ENCODE measurements at regions not wholly inside any gene's neighbourhood (a gene's known extent, or its start where the extent isn't known, plus 50 kb on each side); places are given as distances from the start of the nearest gene placed in this dataset.
"Not testable (repeated sequence)": the region's sequence is repeated elsewhere in the genome, so short reads cannot be mapped to it uniquely, and the experiment has no call there.

DNA sequence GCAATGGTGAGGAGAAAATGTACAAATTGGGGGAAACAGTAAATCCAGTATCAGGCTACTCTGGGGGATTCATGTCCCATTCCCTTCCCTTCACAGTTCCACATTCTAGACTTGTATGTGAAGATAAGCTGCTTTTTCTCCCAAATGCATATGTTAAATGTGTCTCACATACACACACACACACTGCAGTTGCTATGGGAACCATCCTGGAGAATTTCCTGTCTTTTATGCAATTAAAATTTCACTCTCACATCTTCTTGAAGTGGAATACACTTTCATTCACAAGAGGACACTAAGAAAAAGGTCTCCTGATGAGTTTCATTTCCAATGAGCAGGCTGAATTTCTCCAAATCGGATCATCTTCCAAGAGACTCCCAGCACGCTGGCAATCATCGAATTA, 366.0 kb downstream of the LRATD1 start:
- Mint-ChIP-seq H3K4me3 (no peak overlapping the region), H3K9me3 (no peaks in the 10 kb centered on the region), H3K27me3 (peaks cover 16% of the 10 kb centered on the region), H3K27ac (no peak overlapping the region), H3K4me1 (no peaks in the 10 kb centered on the region)
- ATAC-seq, result no peak
- no peak for DNase-seq

DNA sequence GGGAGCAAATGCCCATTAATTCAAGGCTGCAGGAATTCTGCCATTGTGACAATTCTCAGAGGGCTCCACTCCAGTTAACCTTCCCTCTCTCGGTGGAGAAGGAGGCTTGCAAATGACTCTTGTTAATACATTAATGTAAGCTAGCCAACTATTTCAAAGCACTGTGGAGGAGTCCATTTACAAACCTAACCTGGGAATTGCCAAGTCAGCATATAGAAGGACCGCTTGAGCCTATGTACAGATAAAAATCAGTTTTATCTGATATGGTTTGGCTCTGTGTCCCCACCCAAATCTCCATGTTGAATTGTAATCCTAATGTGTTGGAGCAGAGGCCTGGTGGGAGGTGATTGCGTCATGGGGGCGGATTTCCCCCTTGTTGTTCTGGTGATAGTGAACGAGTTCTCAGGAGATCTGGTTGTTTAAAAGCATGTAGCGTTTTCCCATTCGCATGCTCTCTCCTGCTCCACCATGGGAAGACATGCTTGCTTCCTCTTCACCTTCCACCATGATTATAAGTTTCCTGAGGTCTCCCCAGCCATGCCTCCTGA, 366.7 kb downstream of the LRATD1 start:
- no peak for DNase-seq
- Mint-ChIP-seq H3K9me3 (no peaks in the 10 kb centered on the region), H3K4me1 (no peaks in the 10 kb centered on the region), H3K4me3 (no peak overlapping the region), H3K27me3 (peaks cover 16% of the 10 kb centered on the region), H3K27ac (no peak overlapping the region)
- ATAC-seq, result no peak

DNA sequence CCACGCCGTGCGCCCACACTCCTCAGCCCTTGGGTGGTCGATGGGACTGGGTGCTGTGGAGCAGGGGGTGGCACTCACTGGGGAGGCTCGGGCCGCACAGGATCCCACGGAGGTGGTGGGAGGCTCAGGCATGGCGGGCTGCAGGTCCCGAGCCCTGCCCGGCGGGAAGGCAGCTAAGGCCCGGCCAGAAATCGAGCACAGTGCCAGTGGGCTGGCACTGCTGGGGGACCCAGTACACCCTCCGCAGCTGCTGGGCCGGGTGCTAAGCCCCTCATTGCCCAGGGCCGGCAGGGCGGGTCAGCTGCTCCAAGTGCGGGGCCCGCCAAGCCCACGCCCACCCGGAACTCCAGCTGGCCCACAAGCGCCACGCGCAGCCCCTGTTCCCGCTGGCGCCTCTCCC, 370.0 kb downstream of the LRATD1 start:
- H3K27me3 Mint-ChIP-seq, result peaks cover 17% of the 10 kb centered on the region
- DNase-seq, H3K27ac Mint-ChIP-seq, H3K4me1 Mint-ChIP-seq, H3K9me3 Mint-ChIP-seq, H3K4me3 Mint-ChIP-seq, ATAC-seq: not testable (repeated sequence)

DNA sequence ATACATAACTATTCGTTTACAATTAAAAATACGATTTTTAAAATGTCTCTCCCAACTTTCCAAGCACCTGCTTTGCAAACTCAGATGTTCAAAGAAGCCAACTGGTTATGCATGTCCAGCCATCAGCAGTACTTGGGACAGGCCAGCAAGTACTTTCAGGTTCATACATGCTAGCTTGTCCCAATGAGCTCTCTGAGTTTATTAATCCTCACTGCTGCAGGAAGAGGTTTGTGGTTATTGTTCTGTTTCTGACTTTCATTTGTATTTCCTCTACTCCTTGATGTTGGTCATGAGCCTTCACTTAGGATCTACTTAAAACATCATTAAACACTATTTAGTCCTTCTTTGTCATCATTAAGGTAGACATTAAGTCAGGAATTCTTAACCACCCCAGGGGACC, 374.1 kb downstream of the LRATD1 start:
- H3K27me3 Mint-ChIP-seq, result peaks cover 16% of the 10 kb centered on the region
- ATAC-seq (peak; percentile 82), DNase-seq (no peak)
- H3K9me3 Mint-ChIP-seq, result peaks cover 6 to 7% of the 10 kb centered on the region in 2 donors
- no peak overlapping the region for H3K27ac Mint-ChIP-seq
- H3K4me1 Mint-ChIP-seq, result peaks cover 8% of the 10 kb centered on the region
- no peak overlapping the region for H3K4me3 Mint-ChIP-seq

DNA sequence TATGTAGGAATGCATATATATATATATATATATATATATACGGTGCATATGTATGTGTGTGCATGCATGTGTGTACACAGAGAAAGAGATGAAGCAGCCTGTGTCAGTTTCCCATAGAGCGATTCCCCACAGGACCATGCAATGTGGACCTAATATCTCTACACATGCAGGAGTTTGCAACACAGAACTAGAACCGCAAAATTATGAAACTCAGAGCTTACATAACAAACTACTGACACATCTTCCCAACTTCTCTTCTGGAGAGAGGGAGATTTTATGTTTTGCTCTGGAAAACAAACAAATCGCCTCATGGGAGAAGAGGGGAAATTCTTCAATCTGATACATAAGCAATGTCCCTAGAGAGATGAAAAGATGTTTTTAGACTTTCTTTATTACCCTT, 377.2 kb downstream of the LRATD1 start:
- no peak for ATAC-seq
- H3K9me3 Mint-ChIP-seq, result peaks cover 9 to 14% of the 10 kb centered on the region in 2 donors
- no peak overlapping the region for H3K27ac Mint-ChIP-seq
- no peak overlapping the region for H3K4me3 Mint-ChIP-seq
- peaks cover 8% of the 10 kb centered on the region for H3K4me1 Mint-ChIP-seq
- peaks cover 19% of the 10 kb centered on the region for H3K27me3 Mint-ChIP-seq
- no peak for DNase-seq

DNA sequence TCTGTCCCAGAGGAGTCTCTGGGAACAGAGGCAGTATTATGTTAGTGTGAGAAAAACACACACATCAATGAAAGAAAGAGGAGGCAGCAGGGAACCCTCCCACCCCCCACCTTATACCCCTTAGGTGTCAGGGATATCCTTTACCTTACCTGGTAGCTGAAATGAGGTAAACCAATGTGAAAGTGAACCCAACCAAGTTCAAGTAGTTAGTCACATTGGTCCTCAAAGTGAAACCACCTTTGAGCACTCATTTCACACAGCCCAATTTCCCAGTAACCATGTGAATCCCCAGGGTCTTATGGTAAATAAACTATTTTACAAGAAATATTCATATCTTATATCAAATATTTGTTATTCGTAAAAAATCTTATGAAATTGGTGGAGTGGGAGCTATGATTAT, 377.8 kb downstream of the LRATD1 start:
- Mint-ChIP-seq H3K4me3 (no peak overlapping the region), H3K27me3 (peaks cover 19% of the 10 kb centered on the region), H3K27ac (no peak overlapping the region), H3K9me3 (peaks cover 9 to 14% of the 10 kb centered on the region in 2 donors), H3K4me1 (peaks cover 8% of the 10 kb centered on the region)
- DNase-seq (peak in 1 of 2 donors; percentile 29), ATAC-seq (peak; percentile 94)

DNA sequence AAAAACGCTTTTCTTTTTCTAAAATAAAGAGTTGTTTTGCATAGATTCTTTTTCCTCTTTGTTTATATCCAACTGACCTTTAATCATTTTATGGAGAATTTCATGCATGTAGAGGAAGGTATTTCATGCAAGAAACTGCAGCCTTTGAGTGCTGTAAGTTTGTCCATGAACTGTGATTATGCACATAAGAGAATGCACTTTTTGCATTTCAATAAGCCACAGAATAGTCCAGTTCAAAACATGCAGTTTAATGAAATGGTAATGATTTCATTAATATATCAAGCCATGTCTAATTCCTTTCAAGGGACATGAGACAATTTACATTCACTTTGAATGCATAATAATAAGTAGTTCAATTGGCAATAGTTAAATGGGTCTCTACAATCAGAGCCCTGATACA, 386.3 kb downstream of the LRATD1 start:
- Mint-ChIP-seq H3K4me1 (no peaks in the 10 kb centered on the region), H3K27ac (no peak overlapping the region), H3K4me3 (no peak overlapping the region), H3K27me3 (no peaks in the 10 kb centered on the region), H3K9me3 (peaks cover 5 to 6% of the 10 kb centered on the region in 2 donors)
- DNase-seq, result no peak
- ATAC-seq, result no peak

DNA sequence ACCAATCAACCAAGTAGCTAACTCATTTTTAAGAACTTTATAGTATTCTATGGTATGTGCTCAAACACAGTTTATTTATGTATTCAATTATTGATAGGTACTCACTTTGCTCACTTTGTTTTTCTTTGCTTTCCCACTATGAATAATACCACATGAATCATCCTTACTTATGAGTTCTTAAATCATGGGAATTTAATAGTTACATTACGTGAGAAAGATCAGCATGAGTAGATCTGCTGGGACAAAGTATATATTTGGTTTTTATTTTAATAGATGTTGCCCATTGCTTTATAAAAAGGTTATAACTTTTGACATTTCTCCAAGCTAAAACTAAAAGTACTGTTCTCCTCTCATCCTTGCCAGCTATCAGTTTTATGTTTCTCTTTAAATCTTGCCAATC, 390.7 kb downstream of the LRATD1 start:
- no peak for ATAC-seq
- Mint-ChIP-seq H3K27ac (no peak overlapping the region), H3K9me3 (peaks cover 0 to 5% of the 10 kb centered on the region in 2 donors), H3K4me3 (no peak overlapping the region), H3K4me1 (no peaks in the 10 kb centered on the region), H3K27me3 (peaks cover 12% of the 10 kb centered on the region)
- DNase-seq, result no peak

DNA sequence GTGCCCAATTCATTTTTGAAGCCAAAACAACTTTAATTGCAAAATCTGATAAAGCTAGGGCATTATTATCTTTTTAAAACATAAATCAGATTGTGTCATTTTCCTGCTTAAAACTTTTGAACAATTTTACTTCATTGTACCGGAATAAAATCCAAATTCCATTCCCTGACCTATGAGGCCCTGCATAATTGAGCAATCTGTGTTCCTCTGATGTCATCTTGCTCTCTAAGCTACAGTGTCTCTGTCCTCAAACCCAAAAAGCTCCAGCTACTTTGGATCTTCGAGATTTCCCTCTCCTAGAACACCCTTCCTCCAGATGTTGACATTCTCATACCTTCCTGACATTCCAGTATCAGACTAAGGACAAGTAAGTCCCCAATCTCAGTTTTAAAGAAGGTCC, 395.9 kb downstream of the LRATD1 start:
- DNase-seq (no peak), ATAC-seq (no peak)
- Mint-ChIP-seq H3K27ac (no peak overlapping the region), H3K27me3 (peaks cover 42% of the 10 kb centered on the region), H3K4me3 (no peak overlapping the region), H3K9me3 (no peaks in the 10 kb centered on the region), H3K4me1 (no peaks in the 10 kb centered on the region)

DNA sequence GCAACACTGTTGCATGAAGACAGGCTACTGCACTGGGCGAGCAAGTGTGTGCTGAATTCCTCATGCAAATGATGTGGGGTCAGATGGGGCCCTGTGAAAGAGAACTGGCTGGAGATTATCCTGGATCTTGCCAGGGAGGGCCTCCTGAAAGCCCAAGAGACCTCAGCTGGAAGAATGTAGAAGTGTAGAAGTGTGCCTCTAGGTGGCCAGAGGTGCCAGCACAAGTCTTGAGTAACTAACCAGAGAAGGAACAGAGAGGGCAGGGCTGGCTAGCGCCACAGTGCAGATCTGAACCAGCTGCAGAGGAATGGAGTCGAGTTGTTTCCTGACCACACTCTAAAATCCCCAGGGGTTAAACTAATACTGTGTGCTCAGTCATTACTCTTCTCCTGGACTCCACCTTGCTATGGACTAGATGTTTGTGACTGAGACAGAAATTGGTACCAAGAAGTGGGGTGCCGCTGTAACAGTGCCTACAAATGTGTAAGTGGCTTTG, 399.3 kb downstream of the LRATD1 start:
- DNase-seq (no peak), ATAC-seq (peak; percentile 65)
- no peak overlapping the region for H3K27ac Mint-ChIP-seq
- H3K9me3 Mint-ChIP-seq, result no peaks in the 10 kb centered on the region
- H3K4me1 Mint-ChIP-seq, result no peaks in the 10 kb centered on the region
- no peak overlapping the region for H3K4me3 Mint-ChIP-seq
- H3K27me3 Mint-ChIP-seq, result peaks cover 35% of the 10 kb centered on the region

DNA sequence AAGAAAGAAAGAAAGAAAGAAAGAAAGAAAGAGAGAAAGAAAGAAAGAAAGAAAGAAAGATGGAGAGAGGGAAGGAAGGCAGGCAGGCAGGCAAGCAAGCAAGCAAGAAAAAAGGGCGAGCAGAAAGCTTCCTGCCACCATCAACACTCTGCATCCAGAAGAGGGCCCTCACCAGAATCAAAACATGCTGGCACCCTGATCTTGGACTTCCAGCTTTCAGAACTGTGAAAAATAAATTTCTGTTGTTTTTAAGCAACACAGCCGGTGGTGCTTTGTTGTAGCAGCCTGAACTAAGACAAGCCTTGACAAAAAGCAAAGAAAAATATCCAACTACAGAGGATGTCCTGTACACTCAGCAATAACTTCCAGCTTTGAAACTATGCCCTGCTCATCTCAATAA, 401.7 kb downstream of the LRATD1 start:
- H3K9me3 Mint-ChIP-seq, result no peaks in the 10 kb centered on the region

DNA sequence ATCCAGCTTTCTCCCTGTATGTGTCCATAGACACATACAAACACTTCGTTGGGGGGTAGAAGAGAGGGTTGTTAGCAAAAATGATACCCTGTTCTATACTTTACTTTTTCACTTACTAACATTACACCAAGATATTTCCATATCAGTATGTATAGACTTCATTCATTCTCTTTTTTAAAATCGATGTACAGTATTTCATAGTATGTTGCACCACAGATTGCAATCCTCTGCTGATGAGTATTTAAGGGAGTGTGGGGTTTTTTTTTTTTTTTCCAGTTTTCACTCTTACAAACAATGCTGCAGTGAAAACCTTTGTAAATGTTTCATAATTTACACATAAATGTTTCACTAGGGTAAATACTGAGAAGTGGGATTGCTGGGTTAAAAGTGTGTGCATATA, 402.3 kb downstream of the LRATD1 start:
- Mint-ChIP-seq H3K27ac (no peak overlapping the region), H3K9me3 (no peaks in the 10 kb centered on the region), H3K4me1 (peaks cover 10% of the 10 kb centered on the region), H3K4me3 (no peak overlapping the region), H3K27me3 (peaks cover 20% of the 10 kb centered on the region)
- DNase-seq (no peak), ATAC-seq (no peak)

More for the DNA sequence above, 401.7 kb downstream of the LRATD1 start:
- Mint-ChIP-seq H3K27me3 (peaks cover 26% of the 10 kb centered on the region), H3K4me1 (peaks cover 10% of the 10 kb centered on the region), H3K4me3 (no peak overlapping the region), H3K27ac (no peak overlapping the region)
- no peak for ATAC-seq
- no peak for DNase-seq

DNA sequence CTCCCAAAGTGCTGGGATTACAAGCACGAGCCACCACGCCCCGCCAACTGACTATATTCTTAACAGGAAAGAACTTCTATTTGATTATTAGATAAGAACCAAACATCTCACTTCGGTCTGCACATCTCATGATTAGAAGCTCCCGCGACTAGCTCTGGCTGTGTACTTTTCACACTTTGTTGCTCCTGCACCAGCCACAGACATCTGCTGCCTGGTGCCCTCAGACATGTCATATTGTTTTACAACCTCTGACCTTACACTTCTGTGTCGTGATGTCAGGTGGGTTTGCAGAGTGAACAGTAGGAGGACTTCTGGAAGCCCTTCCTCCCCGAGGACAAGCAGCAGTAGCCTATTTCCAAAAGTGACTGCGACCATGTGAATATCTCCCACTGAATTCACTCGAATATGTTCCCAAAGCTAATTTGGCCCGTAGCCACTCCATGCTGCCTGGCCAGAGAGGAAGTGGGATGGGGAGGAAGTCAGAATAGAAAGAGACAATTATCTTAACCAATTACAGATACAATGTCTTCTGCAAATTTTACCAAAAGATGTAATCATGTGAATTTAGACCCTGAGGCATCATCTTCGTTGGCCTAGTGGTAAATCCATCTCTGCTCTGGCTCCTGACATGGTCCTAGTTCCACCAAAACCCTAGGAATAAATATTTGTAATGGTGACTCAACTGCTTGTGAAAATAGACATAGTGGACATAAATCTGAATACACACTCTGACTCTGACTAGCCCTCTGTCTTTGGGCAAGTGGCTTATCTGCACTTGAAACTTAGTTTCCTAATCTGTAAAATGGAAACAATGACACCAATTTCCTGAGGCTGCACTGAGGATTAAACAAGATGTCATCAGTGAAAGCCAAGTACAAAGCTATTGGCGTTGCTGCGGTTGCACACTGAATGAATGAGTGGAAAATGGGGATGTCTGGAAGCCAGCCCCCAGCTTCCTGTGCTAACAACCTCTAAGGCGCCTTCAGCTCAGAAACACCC, 406.1 kb downstream of the LRATD1 start:
- peak; percentile 53 for ATAC-seq
- H3K27me3 Mint-ChIP-seq, result peaks cover 21% of the 10 kb centered on the region
- H3K9me3 Mint-ChIP-seq, result no peaks in the 10 kb centered on the region
- no peak overlapping the region for H3K4me3 Mint-ChIP-seq
- no peak overlapping the region for H3K27ac Mint-ChIP-seq
- peaks cover 10% of the 10 kb centered on the region for H3K4me1 Mint-ChIP-seq
- no peak for DNase-seq

DNA sequence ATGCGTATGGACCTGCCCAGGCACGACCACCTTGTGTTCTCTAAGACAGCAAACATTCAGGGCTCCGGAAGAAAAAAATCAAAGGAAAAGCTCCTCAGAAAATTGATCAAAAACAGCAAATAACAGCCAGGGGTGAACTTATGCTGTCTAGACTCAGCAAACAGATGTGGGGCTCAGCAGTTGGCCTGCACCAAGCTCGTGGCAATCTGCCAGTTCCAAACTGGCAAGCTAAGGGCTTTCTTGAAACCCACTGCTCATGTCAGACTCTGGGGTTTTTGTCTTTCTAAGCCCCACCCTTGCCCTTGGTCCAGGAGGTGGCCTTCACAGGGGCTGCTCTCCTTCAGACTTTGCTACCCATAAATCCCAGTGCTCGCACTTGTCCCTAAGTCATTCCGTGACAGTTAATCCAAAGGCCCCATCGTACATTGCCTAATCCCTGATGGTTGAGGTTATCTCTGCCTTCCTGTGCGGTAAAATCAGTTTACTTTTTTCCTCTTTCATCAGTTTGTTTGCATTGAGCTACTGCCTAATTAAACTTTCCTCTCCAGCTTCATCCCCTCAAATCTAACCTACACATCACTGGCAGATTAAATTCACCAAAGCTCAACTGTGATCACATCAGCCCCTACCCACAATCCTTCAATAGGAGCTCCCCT, 408.0 kb downstream of the LRATD1 start:
- Mint-ChIP-seq H3K9me3 (no peaks in the 10 kb centered on the region), H3K27me3 (peaks cover 20% of the 10 kb centered on the region), H3K4me3 (no peak overlapping the region), H3K27ac (no peak overlapping the region), H3K4me1 (peaks cover 10% of the 10 kb centered on the region)
- DNase-seq (no peak), ATAC-seq (no peak)

DNA sequence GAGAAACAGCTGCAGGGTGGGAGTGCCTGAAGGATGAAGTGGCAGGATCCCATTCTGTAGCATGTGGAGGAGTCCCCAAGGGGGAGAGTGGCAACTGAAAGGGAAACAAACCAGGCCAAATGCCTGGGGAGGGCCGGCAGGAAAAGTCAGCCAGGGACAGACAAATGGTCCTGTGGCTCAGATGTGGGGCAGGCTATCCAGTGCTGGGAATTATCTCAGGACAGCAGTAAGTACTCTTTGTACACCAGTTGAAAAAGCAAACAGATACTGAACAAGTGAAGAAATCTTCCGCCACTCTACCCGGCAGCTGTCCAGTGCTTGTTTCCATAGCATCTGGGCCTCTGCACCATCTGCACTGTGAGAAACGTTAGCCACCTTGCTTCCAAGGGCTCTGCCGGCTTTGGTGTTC, 408.9 kb downstream of the LRATD1 start:
- peaks cover 10% of the 10 kb centered on the region for H3K4me1 Mint-ChIP-seq
- ATAC-seq (no peak), DNase-seq (no peak)
- H3K9me3 Mint-ChIP-seq, result no peaks in the 10 kb centered on the region
- no peak overlapping the region for H3K27ac Mint-ChIP-seq
- H3K4me3 Mint-ChIP-seq, result no peak overlapping the region
- peaks cover 20% of the 10 kb centered on the region for H3K27me3 Mint-ChIP-seq

DNA sequence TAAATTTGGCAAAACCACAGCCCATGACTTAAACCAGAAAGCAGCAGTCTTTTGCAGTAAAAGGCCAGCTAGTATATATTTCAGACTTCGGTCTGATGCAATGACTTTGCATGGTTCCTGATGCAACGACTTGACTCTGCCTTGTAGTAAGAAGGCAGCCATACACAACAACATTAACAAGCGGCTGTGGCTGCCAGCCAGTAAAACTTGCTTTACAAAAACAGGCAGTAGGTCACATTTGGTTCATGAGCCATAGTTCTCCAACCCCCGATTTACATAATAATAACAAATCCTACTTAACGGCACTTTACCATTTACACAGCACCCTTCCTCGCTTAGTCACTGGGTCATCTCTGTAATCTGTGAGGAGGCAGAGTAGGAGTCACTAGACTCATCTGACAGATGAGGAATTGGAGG, 410.3 kb downstream of the LRATD1 start:
- H3K9me3 Mint-ChIP-seq, result no peaks in the 10 kb centered on the region
- peaks cover 20% of the 10 kb centered on the region for H3K27me3 Mint-ChIP-seq
- no peak overlapping the region for H3K4me3 Mint-ChIP-seq
- no peak overlapping the region for H3K27ac Mint-ChIP-seq
- DNase-seq (no peak), ATAC-seq (no peak)
- peaks cover 10% of the 10 kb centered on the region for H3K4me1 Mint-ChIP-seq
